ENCODE measurements at regions not wholly inside any gene's neighbourhood (a gene's known extent, or its start where the extent isn't known, plus 50 kb on each side); places are given as distances from the start of the nearest gene placed in this dataset.

DNA sequence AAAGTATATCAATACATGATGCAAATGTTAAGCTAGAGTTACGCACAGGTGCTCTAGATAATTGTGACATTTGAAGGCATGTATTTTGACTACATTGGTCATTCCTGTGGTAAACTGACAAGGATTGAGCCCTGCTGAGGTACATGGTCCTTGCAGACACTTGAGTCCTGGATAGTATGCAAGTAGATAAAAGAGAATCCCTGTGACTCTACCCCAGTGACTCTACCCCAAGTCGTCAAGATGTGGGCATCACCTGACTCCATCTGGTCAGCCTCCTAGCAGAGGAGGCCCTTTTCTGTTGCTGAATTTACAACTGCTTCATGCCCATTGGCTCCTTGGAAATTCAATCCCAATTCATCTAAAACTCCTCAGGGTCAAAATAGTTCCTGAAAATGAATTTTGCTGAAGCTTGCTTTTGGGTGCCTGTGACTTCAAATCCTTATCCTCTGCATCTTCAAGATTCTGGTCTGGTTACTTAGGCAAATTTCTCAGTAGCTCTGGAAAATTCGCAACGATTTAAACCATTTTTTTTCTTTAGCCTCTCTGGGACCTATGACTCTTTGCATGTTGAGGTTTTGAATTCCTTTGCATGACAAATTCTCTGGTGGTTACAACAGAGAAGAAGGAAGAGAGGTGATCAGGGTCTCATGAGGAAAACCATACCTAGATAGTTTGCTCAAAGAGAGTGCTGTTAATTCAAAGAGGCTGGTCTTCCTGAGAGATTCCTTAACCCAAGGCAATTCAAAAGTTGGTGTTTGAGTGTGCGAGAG lies 422.1 kb downstream of the FGF9 start:
- no peak overlapping the region for H3K4me3 ChIP-seq (ENCODE audit: low read length)
- DNase-seq (ENCODE audit: low read depth), result no peak
- no peak for TF ChIP-seq CTCF (conservative IDR thresholded peaks at IDR 0.05; ENCODE audit: low read depth, low read length)

GRCh38 chr13:22095794-22096193 lies 424.9 kb downstream of the FGF9 start:
- no peak for DNase-seq (ENCODE audit: low read depth)
- no peak for TF ChIP-seq CTCF (conservative IDR thresholded peaks at IDR 0.05; ENCODE audit: low read depth, low read length)
- no peak overlapping the region for H3K4me3 ChIP-seq (ENCODE audit: low read length)

- no peak overlapping the region for H3K4me3 ChIP-seq (ENCODE audit: low read length)
- DNase-seq (ENCODE audit: low read depth), result no peak
- no peak for TF ChIP-seq CTCF (conservative IDR thresholded peaks at IDR 0.05; ENCODE audit: low read depth, low read length)
These were observed 428.7 kb downstream of the FGF9 start for GRCh38 chr13:22099585-22099984.

- DNase-seq (ENCODE audit: low read depth), result no peak
- no peak for TF ChIP-seq CTCF (conservative IDR thresholded peaks at IDR 0.05; ENCODE audit: low read depth, low read length)
- no peak overlapping the region for H3K4me3 ChIP-seq (ENCODE audit: low read length)
These were observed 431.4 kb downstream of the FGF9 start for GRCh38 chr13:22102271-22102670.

DNA sequence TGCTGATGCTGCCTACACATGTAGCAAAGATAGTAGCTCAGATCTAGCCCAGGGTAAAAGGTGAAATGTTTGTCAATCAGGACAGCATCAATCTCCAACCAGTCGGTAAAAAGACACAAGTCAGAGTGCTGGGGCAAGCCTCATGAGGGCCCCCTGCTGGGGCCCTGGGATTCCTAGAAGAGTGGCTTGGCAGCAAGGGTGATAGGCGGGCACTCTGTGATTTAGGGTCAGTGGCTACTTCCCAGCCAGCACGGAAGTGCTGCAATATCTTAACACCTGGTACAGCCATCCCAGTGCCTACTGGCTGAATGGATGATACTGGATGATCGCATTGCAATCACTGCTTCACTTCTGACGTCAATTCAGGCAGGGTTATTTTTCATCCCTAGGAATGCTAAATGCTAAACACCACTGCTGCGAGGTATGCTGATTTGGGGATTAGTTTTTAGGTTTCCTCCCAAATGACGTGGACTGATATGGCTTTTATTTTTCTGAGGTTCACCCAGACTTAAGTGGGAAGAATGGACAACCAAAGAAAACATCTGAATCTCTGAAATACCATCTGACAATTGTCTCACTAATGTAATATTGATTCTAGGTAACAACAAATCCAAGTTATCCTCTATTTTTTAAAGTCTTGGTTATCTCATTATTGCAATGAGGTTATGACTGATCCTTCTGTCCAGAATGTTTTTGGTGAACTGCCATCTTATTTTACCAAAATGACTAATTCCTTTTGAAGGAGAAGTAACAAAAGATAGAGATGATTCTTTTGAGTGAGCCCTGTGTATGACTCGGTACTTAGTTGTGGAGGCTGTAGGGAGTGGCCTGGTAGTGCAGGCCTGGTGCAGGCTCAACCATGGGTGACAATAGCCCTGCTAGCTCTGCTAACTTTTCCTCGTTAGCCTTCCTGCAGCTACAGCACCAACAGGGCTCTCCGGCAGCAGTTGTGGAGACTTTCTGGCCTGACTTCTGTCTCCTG lies 432.5 kb downstream of the FGF9 start:
- TF ChIP-seq CTCF (conservative IDR thresholded peaks at IDR 0.05; ENCODE audit: low read depth, low read length), result no peak
- no peak for DNase-seq (ENCODE audit: low read depth)

GRCh38 chr13:22106058-22106457 lies 435.2 kb downstream of the FGF9 start:
- no peak for DNase-seq (ENCODE audit: low read depth)
- H3K4me3 ChIP-seq (ENCODE audit: low read length), result no peak overlapping the region
- TF ChIP-seq CTCF (conservative IDR thresholded peaks at IDR 0.05; ENCODE audit: low read depth, low read length), result no peak

More for the DNA sequence above, 432.5 kb downstream of the FGF9 start:
- no peak overlapping the region for H3K4me3 ChIP-seq (ENCODE audit: low read length)

Data from retinal pigment epithelial cell (primary cell).